WI38 (cell line): ENCODE measurements at regions not wholly inside any gene's neighbourhood (a gene's known extent, or its start where the extent isn't known, plus 50 kb on each side); places are given as distances from the start of the nearest gene placed in this dataset.

ENCODE experiments used
- H3K4me3 ChIP-seq: 2 replicates; pipeline ENCODE4 v1.5.1; 2011; ENCODE audit warnings: low read depth, mild to moderate bottlenecking, control low read depth, low read length
- TF ChIP-seq, protein P1 (sequence below): IDR thresholded peaks from 2 replicates; pipeline ENCODE4 v1.5.1; 2012; ENCODE audit warnings: low read depth, mild to moderate bottlenecking, control low read depth, low read length

- no peak overlapping the region for H3K4me3 ChIP-seq
- TF ChIP-seq, protein P1, sequence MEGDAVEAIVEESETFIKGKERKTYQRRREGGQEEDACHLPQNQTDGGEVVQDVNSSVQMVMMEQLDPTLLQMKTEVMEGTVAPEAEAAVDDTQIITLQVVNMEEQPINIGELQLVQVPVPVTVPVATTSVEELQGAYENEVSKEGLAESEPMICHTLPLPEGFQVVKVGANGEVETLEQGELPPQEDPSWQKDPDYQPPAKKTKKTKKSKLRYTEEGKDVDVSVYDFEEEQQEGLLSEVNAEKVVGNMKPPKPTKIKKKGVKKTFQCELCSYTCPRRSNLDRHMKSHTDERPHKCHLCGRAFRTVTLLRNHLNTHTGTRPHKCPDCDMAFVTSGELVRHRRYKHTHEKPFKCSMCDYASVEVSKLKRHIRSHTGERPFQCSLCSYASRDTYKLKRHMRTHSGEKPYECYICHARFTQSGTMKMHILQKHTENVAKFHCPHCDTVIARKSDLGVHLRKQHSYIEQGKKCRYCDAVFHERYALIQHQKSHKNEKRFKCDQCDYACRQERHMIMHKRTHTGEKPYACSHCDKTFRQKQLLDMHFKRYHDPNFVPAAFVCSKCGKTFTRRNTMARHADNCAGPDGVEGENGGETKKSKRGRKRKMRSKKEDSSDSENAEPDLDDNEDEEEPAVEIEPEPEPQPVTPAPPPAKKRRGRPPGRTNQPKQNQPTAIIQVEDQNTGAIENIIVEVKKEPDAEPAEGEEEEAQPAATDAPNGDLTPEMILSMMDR, result no peak
Observed at GRCh38 chr4:171553961-171554360, 259.2 kb upstream of the GALNTL6 start.

GRCh38 chr4:171542640-171543039, 270.6 kb upstream of the GALNTL6 start:
- TF ChIP-seq, protein P1, result no peak
- no peak overlapping the region for H3K4me3 ChIP-seq

DNA sequence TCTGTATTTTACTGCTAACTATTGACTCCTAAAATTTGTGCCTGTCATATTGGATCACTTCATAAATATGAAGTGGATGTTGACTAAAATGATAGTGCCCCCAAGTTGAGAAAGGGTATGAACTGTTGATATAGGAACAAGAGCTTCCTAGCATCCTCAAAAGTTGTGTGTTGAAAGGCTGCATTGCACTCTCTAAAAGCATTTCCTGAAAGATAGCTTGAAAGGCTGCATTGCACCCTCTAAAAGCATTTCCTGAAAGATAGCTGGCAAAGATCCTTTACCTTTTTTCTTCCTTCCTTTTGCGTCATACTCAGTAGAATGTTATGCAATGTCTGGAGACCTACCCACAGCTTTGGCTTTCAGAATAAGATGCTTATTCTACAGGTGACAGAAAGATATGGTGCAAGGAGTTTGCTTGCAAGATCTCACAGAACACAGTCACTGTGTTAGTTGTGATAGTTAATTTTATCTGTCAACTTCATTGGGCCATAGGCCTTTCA, 274.6 kb upstream of the GALNTL6 start:
- TF ChIP-seq, protein P1, result no peak
- no peak overlapping the region for H3K4me3 ChIP-seq

DNA sequence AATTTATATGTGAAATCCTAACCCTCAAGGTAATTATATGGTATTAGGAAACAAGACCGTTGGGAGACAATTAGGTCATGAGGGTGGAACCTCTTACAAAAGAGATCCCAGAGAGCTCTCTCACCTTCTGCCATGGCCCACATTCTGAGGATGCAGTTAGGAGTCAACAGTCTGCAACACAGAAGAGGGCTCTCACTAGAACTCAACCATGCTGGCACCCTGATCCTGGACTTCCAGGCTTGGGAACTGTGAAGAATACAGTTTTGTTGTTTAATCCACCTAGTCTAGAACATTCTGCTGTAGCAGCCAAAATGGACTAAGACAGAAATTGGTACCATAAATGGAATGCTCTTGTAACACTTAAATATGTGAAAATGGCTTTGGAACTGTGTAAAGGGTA, 278.8 kb upstream of the GALNTL6 start:
- H3K4me3 ChIP-seq, result no peak overlapping the region
- TF ChIP-seq, protein P1, result no peak

GRCh38 chr4:171532968-171533367, 280.2 kb upstream of the GALNTL6 start:
- TF ChIP-seq, protein P1, result no peak
- no peak overlapping the region for H3K4me3 ChIP-seq

DNA sequence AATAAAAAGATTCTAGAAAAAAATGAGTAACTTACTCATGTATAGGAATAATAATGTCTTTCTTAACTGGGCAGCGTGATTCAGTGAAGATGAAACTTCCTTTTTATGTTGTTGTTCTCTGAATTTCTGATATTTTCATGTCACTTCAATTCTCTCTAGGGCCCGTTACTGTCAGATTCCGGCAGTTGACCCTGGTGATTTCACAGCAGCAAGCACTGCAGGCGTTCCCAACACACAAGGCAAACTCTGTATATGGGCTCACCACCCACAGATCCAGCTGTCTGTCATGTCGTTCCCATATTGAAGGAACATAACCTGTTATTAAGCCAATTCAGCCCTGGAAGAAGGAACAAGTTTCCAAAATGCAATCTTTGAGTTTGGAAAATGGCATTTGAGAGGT, 288.3 kb upstream of the GALNTL6 start:
- no peak overlapping the region for H3K4me3 ChIP-seq
- TF ChIP-seq, protein P1, result no peak

GRCh38 chr4:171521726-171522125, 291.5 kb upstream of the GALNTL6 start:
- no peak overlapping the region for H3K4me3 ChIP-seq
- TF ChIP-seq, protein P1, result no peak
